ENCODE measurements at regions not wholly inside any gene's neighbourhood (a gene's known extent, or its start where the extent isn't known, plus 50 kb on each side); places are given as distances from the start of the nearest gene placed in this dataset.

DNA sequence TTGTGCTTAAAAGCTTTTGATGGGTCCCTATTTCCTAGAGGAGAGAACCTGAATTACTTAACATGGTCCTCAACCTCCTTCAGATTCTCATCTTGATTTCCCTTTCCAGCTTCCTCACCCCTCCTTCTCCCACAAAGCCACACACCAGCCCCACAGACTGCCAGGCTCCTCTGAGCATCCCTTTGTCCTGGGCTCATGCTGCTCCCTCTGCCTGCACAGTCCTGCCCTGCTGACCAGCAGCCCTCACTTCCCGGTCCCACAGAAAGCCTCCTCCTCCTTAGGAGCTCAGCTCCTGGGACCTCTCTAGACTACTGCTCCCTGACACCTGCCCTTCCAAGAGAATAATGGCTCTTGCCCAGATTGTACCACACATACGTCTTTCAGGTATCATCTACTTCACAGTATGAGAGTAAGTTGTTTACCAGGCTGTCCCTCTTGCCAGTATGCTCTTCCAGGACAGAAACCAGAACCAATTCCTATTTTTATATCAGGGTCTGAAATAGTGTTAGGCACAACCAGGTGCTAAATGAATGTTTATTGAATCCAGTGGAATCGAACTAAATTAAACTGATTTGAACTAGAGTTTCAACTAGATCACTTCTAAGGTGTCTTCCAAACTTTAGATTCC is 373.4 kb downstream of the LMX1A start:
- TF ChIP-seq, protein P1, sequence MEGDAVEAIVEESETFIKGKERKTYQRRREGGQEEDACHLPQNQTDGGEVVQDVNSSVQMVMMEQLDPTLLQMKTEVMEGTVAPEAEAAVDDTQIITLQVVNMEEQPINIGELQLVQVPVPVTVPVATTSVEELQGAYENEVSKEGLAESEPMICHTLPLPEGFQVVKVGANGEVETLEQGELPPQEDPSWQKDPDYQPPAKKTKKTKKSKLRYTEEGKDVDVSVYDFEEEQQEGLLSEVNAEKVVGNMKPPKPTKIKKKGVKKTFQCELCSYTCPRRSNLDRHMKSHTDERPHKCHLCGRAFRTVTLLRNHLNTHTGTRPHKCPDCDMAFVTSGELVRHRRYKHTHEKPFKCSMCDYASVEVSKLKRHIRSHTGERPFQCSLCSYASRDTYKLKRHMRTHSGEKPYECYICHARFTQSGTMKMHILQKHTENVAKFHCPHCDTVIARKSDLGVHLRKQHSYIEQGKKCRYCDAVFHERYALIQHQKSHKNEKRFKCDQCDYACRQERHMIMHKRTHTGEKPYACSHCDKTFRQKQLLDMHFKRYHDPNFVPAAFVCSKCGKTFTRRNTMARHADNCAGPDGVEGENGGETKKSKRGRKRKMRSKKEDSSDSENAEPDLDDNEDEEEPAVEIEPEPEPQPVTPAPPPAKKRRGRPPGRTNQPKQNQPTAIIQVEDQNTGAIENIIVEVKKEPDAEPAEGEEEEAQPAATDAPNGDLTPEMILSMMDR (conservative IDR thresholded peaks at IDR 0.05; ENCODE audit: low read depth, low read length): no peak
- TF ChIP-seq POLR2A (IDR thresholded peaks at IDR 0.05; ENCODE audit: low read depth, low read length): no peak
- TF ChIP-seq CHD1 (IDR thresholded peaks at IDR 0.05; ENCODE audit: low read depth, low read length): no peak
- TF ChIP-seq RAD21 (IDR thresholded peaks at IDR 0.05; ENCODE audit: low read length): no peak
- no peak for TF ChIP-seq RFX5 (IDR thresholded peaks at IDR 0.05; ENCODE audit: low read depth, low read length)
- TF ChIP-seq SMC3 (IDR thresholded peaks at IDR 0.05; ENCODE audit: low read depth, low read length): no peak
- no peak for TF ChIP-seq BHLHE40 (IDR thresholded peaks at IDR 0.05; ENCODE audit: low read depth, low read length)
- TF ChIP-seq, protein P2, sequence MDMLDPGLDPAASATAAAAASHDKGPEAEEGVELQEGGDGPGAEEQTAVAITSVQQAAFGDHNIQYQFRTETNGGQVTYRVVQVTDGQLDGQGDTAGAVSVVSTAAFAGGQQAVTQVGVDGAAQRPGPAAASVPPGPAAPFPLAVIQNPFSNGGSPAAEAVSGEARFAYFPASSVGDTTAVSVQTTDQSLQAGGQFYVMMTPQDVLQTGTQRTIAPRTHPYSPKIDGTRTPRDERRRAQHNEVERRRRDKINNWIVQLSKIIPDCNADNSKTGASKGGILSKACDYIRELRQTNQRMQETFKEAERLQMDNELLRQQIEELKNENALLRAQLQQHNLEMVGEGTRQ (IDR thresholded peaks at IDR 0.05; ENCODE audit: low read depth, low read length): no peak
- TF ChIP-seq MAFK (IDR thresholded peaks at IDR 0.05; ENCODE audit: low read depth, low read length): no peak

Data from IMR-90 (cell line).